IPS-18a (cell line): ENCODE measurements at regions not wholly inside any gene's neighbourhood (a gene's known extent, or its start where the extent isn't known, plus 50 kb on each side); places are given as distances from the start of the nearest gene placed in this dataset.

Experiments
- H3K27ac ChIP-seq: one replicate; pipeline ENCODE4 v1.5.1; 2013; ENCODE audit warnings: low read length
- H3K27me3 ChIP-seq: one replicate; pipeline ENCODE4 v1.6.1; 2013; ENCODE audit warnings: mild to moderate bottlenecking, low read length; ENCODE audit not compliant: control insufficient read depth, insufficient read depth
- H3K36me3 ChIP-seq: one replicate; pipeline ENCODE4 v1.6.1; 2013; ENCODE audit warnings: low read depth, low read length; ENCODE audit not compliant: control insufficient read depth
- H3K4me1 ChIP-seq: one replicate; pipeline ENCODE4 v1.6.1; 2013; ENCODE audit warnings: low read depth, low read length; ENCODE audit not compliant: control insufficient read depth
- H3K4me3 ChIP-seq: one replicate; pipeline ENCODE4 v1.5.1; 2013; ENCODE audit warnings: low read length
- H3K9ac ChIP-seq: one replicate; pipeline ENCODE4 v1.6.1; 2013; ENCODE audit warnings: mild to moderate bottlenecking, low read length, moderate library complexity
- H3K9me3 ChIP-seq: one replicate; pipeline ENCODE4 v1.6.1; 2013; ENCODE audit warnings: low read depth, low read length; ENCODE audit not compliant: control insufficient read depth

DNA sequence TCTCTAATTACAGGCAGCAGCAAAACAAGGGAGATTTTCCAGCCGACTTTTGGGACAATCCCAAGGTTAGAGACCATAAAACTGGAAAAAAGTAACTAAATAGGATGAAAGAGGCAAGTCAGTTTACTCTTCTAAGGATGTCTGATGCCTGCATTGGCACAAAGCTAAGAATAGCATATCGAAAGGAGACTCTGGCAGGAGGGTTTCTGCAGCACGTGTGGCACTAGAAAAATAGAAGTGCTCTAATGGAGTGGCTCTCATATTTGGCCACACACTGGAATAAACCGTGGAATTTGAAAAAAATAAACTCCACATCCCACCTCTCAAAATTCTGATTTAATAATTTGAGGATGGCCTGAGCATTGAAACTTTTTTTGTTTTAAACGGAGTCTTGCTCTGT lies 77.2 kb upstream of the ARSJ start:
- H3K27me3 ChIP-seq = no peaks in the 10 kb centered on the region
- H3K36me3 ChIP-seq = no peaks in the 10 kb centered on the region
- H3K9ac ChIP-seq = no peak overlapping the region
- H3K4me3 ChIP-seq = no peak overlapping the region
- no peaks in the 10 kb centered on the region for H3K4me1 ChIP-seq
- H3K27ac ChIP-seq = no peak overlapping the region
- no peaks in the 10 kb centered on the region for H3K9me3 ChIP-seq

- no peak overlapping the region for H3K4me3 ChIP-seq
- no peaks in the 10 kb centered on the region for H3K4me1 ChIP-seq
- H3K27ac ChIP-seq = no peak overlapping the region
- H3K27me3 ChIP-seq = no peaks in the 10 kb centered on the region
- no peak overlapping the region for H3K9ac ChIP-seq
- H3K36me3 ChIP-seq = no peaks in the 10 kb centered on the region
- no peaks in the 10 kb centered on the region for H3K9me3 ChIP-seq
Measured at GRCh38 chr4:114057746-114058145, 78.3 kb upstream of the ARSJ start.

- no peak overlapping the region for H3K27ac ChIP-seq
- no peaks in the 10 kb centered on the region for H3K9me3 ChIP-seq
- no peak overlapping the region for H3K9ac ChIP-seq
- H3K4me3 ChIP-seq = no peak overlapping the region
- H3K4me1 ChIP-seq = no peaks in the 10 kb centered on the region
- no peaks in the 10 kb centered on the region for H3K36me3 ChIP-seq
- H3K27me3 ChIP-seq = no peaks in the 10 kb centered on the region
Measured at GRCh38 chr4:114062499-114062898, 83.1 kb upstream of the ARSJ start.

DNA sequence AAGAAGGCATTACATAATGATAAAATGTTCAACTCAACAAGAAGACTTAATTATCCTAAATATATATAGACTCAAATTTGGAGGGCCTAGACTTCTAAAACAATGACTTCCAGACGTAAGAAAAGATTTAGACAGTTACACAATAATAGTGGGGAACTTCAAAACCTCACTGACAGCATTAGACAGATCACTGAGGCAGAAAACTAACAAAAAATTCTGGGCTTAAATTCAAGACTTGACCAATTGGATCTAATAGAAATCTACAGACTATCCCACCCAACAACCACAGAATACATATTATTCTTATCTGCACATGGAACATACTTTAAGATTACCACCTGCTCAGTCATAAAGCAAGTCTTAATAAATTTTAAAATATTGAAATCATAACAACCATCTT lies 93.3 kb upstream of the ARSJ start:
- H3K9me3 ChIP-seq = no peaks in the 10 kb centered on the region
- no peaks in the 10 kb centered on the region for H3K36me3 ChIP-seq
- no peaks in the 10 kb centered on the region for H3K27me3 ChIP-seq
- H3K27ac ChIP-seq = no peak overlapping the region
- H3K9ac ChIP-seq = no peak overlapping the region
- no peaks in the 10 kb centered on the region for H3K4me1 ChIP-seq
- no peak overlapping the region for H3K4me3 ChIP-seq

- Histone ChIP-seq H3K4me3 (no peak overlapping the region), H3K36me3 (no peaks in the 10 kb centered on the region), H3K9me3 (no peaks in the 10 kb centered on the region), H3K27ac (no peak overlapping the region), H3K27me3 (no peaks in the 10 kb centered on the region), H3K4me1 (no peaks in the 10 kb centered on the region), H3K9ac (no peak overlapping the region)
Measured at GRCh38 chr4:114076899-114077570, 97.6 kb upstream of the ARSJ start.

GRCh38 chr4:114077610-114078009 lies 98.2 kb upstream of the ARSJ start:
- Histone ChIP-seq H3K4me3 (no peak overlapping the region), H3K9me3 (no peaks in the 10 kb centered on the region), H3K9ac (no peak overlapping the region), H3K36me3 (no peaks in the 10 kb centered on the region), H3K27ac (no peak overlapping the region), H3K4me1 (no peaks in the 10 kb centered on the region), H3K27me3 (no peaks in the 10 kb centered on the region)

- no peak overlapping the region for H3K9ac ChIP-seq
- H3K4me3 ChIP-seq = no peak overlapping the region
- H3K4me1 ChIP-seq = no peaks in the 10 kb centered on the region
- no peak overlapping the region for H3K27ac ChIP-seq
- H3K36me3 ChIP-seq = no peaks in the 10 kb centered on the region
- no peaks in the 10 kb centered on the region for H3K9me3 ChIP-seq
- no peaks in the 10 kb centered on the region for H3K27me3 ChIP-seq
Measured at GRCh38 chr4:114078636-114079035, 99.2 kb upstream of the ARSJ start.

DNA sequence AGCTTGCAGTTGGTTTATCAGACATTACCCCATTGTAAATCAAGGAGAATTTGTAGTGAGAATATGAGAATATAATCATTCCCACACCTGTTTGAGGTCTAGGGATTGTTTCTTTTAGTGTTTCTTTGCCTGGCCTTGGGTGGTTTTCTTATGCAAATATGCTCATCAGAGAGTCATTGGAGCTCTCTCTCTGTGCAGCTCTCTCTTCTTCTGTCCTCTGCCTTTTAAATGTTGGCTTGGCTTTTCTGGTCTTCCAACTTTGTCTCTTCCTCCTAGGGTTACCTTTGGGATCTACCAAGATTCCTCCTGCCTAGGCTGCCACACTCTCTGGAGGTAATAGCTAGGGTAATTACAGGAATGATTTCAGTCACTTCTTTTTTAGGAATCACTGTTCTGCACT lies 102.3 kb upstream of the ARSJ start:
- Histone ChIP-seq H3K36me3 (no peaks in the 10 kb centered on the region), H3K9ac (no peak overlapping the region), H3K4me1 (no peaks in the 10 kb centered on the region), H3K4me3 (no peak overlapping the region), H3K27ac (no peak overlapping the region), H3K27me3 (no peaks in the 10 kb centered on the region), H3K9me3 (no peaks in the 10 kb centered on the region)

DNA sequence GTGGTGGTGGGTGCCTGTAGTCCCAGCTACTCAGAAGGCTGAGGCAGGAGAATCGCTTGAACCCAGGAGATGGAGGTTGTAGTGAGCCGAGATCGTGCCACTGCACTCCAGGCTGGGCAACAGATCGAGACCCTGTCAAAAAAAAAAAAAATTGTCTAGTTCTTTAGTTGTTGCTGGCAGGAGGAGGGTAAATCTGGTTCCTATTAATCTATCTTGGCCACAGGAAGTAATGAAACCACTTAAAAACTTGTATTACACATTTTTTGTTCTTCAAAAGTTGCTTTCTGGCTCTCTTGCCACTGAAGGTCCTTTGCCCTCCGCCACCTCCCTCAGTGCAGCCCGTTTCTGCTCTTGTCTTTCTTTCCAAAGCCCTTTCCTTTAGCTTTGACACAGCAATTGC lies 102.9 kb upstream of the ARSJ start:
- Histone ChIP-seq H3K4me3 (no peak overlapping the region), H3K36me3 (no peaks in the 10 kb centered on the region), H3K9ac (no peak overlapping the region), H3K27ac (no peak overlapping the region), H3K4me1 (no peaks in the 10 kb centered on the region), H3K27me3 (no peaks in the 10 kb centered on the region), H3K9me3 (no peaks in the 10 kb centered on the region)

DNA sequence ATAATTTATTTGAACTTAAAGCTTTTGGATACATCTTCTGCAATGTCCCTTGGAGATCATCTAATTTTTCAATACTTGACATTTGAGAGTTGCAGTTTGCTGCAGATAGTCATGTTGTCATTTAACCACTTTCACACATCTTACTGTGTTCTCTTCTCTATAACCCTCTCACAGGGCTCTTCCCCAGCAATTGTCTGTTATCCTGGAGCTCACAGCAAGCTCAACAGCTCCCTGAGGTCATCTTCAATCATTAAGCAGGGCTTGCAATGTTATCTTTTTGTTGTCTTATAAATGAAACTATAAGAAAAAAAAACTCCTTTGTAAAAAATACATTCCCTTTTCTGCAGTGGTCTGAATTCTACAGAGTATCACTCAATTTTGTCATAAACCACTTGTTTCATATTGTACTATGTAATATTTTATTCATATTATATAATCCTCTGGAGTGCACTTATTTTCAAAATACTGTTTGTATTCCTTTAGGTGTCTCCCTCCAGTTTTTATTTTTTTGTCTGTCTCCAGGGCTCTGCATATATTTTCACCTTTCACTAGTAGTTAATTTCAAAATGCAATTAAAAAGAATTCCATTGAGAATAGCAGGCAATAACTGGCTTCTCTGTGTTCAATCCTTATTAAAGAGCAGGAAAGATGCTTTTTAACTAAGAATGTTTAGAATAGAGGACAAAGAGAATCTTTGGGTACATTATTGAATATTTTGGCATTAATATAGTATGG lies 106.3 kb upstream of the ARSJ start:
- Histone ChIP-seq H3K9ac (no peak overlapping the region), H3K27ac (no peak overlapping the region), H3K4me3 (no peak overlapping the region), H3K36me3 (no peaks in the 10 kb centered on the region), H3K4me1 (peaks cover 3% of the 10 kb centered on the region), H3K27me3 (no peaks in the 10 kb centered on the region), H3K9me3 (peaks cover 3% of the 10 kb centered on the region)

DNA sequence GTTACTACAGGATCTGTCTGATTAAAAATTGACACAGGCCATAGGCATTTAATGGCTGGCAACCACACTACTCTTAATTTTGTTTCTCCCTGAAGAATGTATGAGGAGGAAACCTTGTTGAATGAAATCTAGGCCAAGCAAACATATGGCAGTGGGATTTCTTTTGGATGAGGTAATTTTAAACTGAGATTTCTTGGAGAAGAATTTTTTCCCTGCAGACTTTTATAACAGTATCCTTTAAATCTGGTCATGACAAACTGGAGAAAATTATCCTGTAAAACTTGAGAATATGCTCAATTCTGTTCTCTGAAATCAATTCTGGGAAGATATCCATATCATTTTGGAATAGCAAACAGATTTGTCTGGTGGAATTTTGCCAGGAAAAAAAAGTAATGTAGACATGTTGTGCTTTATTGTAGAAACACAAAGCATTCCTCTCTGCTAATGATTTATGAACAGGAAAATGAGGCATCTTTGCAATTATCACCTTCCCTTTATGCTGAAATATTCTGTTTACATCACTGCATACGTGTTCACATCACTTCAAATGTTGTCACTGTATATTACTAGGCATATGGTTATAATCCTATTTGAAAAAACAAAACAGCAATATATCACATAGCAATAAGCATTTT lies 108.3 kb upstream of the ARSJ start:
- Histone ChIP-seq H3K36me3 (no peaks in the 10 kb centered on the region), H3K4me1 (peaks cover 3% of the 10 kb centered on the region), H3K4me3 (no peak overlapping the region), H3K9me3 (peaks cover 3% of the 10 kb centered on the region), H3K9ac (no peak overlapping the region), H3K27me3 (no peaks in the 10 kb centered on the region), H3K27ac (no peak overlapping the region)

DNA sequence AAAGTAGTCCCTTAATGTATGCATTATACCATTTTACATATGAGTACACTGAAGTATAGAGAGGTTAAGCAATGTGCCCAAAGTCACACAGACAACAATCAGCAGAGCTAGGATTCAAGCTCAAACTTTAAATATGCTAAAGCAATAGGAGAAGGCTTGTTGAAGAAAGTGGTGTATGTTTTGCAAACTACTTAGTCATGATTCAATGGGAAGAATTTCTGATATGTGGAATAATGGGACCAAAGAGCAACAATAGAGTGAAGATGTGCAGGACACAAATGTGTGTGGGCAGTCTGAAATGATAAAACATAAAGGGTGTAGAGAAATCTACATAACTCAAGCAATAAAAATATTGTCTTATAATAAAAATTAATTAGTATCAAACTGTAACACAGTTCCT lies 109.0 kb upstream of the ARSJ start:
- Histone ChIP-seq H3K27me3 (no peaks in the 10 kb centered on the region), H3K9ac (no peak overlapping the region), H3K4me3 (no peak overlapping the region), H3K36me3 (no peaks in the 10 kb centered on the region), H3K9me3 (peaks cover 3% of the 10 kb centered on the region), H3K4me1 (peaks cover 3% of the 10 kb centered on the region), H3K27ac (no peak overlapping the region)
